ENCODE measurements at regions not wholly inside any gene's neighbourhood (a gene's known extent, or its start where the extent isn't known, plus 50 kb on each side); places are given as distances from the start of the nearest gene placed in this dataset.

DNA sequence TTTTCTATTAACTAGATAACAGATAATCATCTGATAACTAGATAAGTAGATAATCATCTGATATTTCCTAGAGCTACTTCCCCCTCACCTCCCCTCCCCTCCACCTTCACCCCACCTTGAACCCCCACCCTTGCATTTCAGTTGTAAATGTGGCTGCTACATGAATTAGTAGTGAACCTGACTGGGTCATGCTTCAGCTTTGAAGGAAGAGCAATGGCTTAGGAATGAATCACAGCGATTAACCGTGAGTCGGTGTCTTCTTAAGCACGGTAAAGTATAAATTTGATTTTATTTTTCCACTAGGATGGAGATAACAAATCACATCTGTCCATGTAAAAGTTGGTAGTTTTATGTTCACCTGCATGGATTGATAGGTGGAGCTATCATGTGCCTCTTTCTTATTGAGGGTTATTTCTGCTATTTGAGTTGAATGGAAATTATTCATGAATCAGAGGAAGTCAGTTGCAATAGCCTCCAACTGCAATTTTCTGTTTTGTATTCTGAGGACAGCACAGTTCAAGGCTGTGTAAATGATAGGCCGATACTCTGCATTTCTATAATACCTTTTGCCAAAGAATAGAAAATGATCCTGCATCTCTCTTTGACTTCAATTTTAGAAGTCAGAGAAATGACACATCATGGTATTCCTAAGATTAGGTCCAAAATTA lies 235.0 kb downstream of the PTGER3 start:
- no peak overlapping the region for H3K4me2 ChIP-seq (ENCODE audit: control insufficient read depth, extremely low read depth, insufficient read depth, low read depth, low read length)
- H3K4me1 ChIP-seq (ENCODE audit: control insufficient read depth, extremely low read depth, insufficient read depth, low read length), result no peaks in the 10 kb centered on the region
- no peaks in the 10 kb centered on the region for H3K9me3 ChIP-seq (ENCODE audit: control insufficient read depth, low read depth, low read length)
- dilution Hi-C loops (cut with MboI; ENCODE audit: extremely low pct_ligation_motif_present, low sequenced_read_pairs), result no loop called here
- FAIRE-seq (no peak), DNase-seq (ENCODE audit: low read depth, low spot score) (no peak)
- no peaks in the 10 kb centered on the region for H3K27me3 ChIP-seq (ENCODE audit: control insufficient read depth, extremely low read depth, insufficient read depth, low read length)
- H3K4me3 ChIP-seq (ENCODE audit: control insufficient read depth in 2 of 3, extremely low read depth in 1 of 3, insufficient read depth in 2 of 3, low read depth in 1 of 3, low read length in 3 of 3), result no peak overlapping the region
- H3K9ac ChIP-seq (ENCODE audit: control insufficient read depth, extremely low read depth, insufficient read depth, low read length), result no peak overlapping the region
- H3K27ac ChIP-seq (ENCODE audit: control insufficient read depth, insufficient read depth, low read length), result no peak overlapping the region
- TF ChIP-seq, protein P1, sequence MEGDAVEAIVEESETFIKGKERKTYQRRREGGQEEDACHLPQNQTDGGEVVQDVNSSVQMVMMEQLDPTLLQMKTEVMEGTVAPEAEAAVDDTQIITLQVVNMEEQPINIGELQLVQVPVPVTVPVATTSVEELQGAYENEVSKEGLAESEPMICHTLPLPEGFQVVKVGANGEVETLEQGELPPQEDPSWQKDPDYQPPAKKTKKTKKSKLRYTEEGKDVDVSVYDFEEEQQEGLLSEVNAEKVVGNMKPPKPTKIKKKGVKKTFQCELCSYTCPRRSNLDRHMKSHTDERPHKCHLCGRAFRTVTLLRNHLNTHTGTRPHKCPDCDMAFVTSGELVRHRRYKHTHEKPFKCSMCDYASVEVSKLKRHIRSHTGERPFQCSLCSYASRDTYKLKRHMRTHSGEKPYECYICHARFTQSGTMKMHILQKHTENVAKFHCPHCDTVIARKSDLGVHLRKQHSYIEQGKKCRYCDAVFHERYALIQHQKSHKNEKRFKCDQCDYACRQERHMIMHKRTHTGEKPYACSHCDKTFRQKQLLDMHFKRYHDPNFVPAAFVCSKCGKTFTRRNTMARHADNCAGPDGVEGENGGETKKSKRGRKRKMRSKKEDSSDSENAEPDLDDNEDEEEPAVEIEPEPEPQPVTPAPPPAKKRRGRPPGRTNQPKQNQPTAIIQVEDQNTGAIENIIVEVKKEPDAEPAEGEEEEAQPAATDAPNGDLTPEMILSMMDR (optimal IDR thresholded peaks at IDR 0.05 in 1 of 3, IDR thresholded peaks at IDR 0.05 in 1 of 3, conservative IDR thresholded peaks at IDR 0.05 in 1 of 3; ENCODE audit: extremely low read depth in 1 of 3, insufficient read depth in 2 of 3, low read length in 3 of 3), result no peak
- TF ChIP-seq EZH2 (IDR thresholded peaks at IDR 0.05; ENCODE audit: low read length), result no peak
- H3K79me2 ChIP-seq (ENCODE audit: control insufficient read depth, insufficient read depth, low read length), result no peaks in the 10 kb centered on the region
- H2AFZ ChIP-seq (ENCODE audit: control insufficient read depth, low read length), result no peak overlapping the region
- no peaks in the 10 kb centered on the region for H4K20me1 ChIP-seq (ENCODE audit: control insufficient read depth, extremely low read depth, insufficient read depth, low read length)
- no peaks in the 10 kb centered on the region for H3K36me3 ChIP-seq (ENCODE audit: control insufficient read depth in 2 of 2, extremely low read depth in 1 of 2, insufficient read depth in 2 of 2, low read length in 2 of 2)
- no peaks in the 10 kb centered on the region for H3K9me1 ChIP-seq (ENCODE audit: control insufficient read depth, extremely low read depth, insufficient read depth, low read length)

DNA sequence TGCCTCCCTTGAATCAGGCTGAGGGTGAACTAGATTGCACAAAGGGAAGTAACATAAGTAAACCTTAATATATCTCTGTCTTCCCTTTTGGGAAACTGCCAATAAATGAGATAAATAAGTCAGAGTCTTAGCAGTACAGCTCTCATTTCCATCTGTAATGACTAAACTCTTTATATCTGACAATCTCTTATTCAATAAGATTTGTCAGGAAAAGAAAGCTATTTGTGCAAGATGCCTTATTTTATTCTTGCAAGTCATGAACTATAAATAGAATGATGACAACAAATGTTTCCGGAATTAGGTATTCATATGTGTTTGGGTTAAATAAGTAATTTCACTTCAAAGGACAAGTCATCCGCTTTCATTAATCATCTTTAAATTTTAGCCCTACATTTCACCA lies 229.2 kb downstream of the PTGER3 start:
- dilution Hi-C loops (cut with MboI; ENCODE audit: extremely low pct_ligation_motif_present, low sequenced_read_pairs), result no loop called here
- Histone ChIP-seq H3K4me2 (ENCODE audit: control insufficient read depth, extremely low read depth, insufficient read depth, low read depth, low read length) (no peak overlapping the region), H4K20me1 (ENCODE audit: control insufficient read depth, extremely low read depth, insufficient read depth, low read length) (no peaks in the 10 kb centered on the region), H3K79me2 (ENCODE audit: control insufficient read depth, insufficient read depth, low read length) (no peaks in the 10 kb centered on the region), H3K9ac (ENCODE audit: control insufficient read depth, extremely low read depth, insufficient read depth, low read length) (no peak overlapping the region), H2AFZ (ENCODE audit: control insufficient read depth, low read length) (no peak overlapping the region), H3K27ac (ENCODE audit: control insufficient read depth, insufficient read depth, low read length) (no peak overlapping the region), H3K4me3 (ENCODE audit: control insufficient read depth in 2 of 3, extremely low read depth in 1 of 3, insufficient read depth in 2 of 3, low read depth in 1 of 3, low read length in 3 of 3) (no peak overlapping the region), H3K9me3 (ENCODE audit: control insufficient read depth, low read depth, low read length) (no peaks in the 10 kb centered on the region), H3K27me3 (ENCODE audit: control insufficient read depth, extremely low read depth, insufficient read depth, low read length) (no peaks in the 10 kb centered on the region), H3K4me1 (ENCODE audit: control insufficient read depth, extremely low read depth, insufficient read depth, low read length) (no peaks in the 10 kb centered on the region), H3K9me1 (ENCODE audit: control insufficient read depth, extremely low read depth, insufficient read depth, low read length) (no peaks in the 10 kb centered on the region), H3K36me3 (ENCODE audit: control insufficient read depth in 2 of 2, extremely low read depth in 1 of 2, insufficient read depth in 2 of 2, low read length in 2 of 2) (no peaks in the 10 kb centered on the region)
- TF ChIP-seq EZH2 (IDR thresholded peaks at IDR 0.05; ENCODE audit: low read length), result no peak
- TF ChIP-seq, protein P1 (optimal IDR thresholded peaks at IDR 0.05 in 1 of 3, IDR thresholded peaks at IDR 0.05 in 1 of 3, conservative IDR thresholded peaks at IDR 0.05 in 1 of 3; ENCODE audit: extremely low read depth in 1 of 3, insufficient read depth in 2 of 3, low read length in 3 of 3), result no peak
- FAIRE-seq (no peak), DNase-seq (ENCODE audit: low read depth, low spot score) (no peak)
